Jurkat, Clone E6-1 (cell line): ENCODE measurements at regions not wholly inside any gene's neighbourhood (a gene's known extent, or its start where the extent isn't known, plus 50 kb on each side); places are given as distances from the start of the nearest gene placed in this dataset.
"Not testable (repeated sequence)": the region's sequence is repeated elsewhere in the genome, so short reads cannot be mapped to it uniquely, and the experiment has no call there.

Experiments used
- DNase-seq: peaks from one replicate; pipeline ENCODE4 v3.0.0-alpha.2; 2011; ENCODE audit warnings: low read depth, low spot score
- H3K4me3 ChIP-seq: 2 replicates; pipeline ENCODE4 v1.5.1; 2011; ENCODE audit warnings: mild to moderate bottlenecking, low read length, control low read depth, moderate library complexity

GRCh38 chr22:16090991-16091390, 401.2 kb downstream of the POTEH start:
- not testable (repeated sequence) for DNase-seq, H3K4me3 ChIP-seq

GRCh38 chr22:16105121-16105520, 415.3 kb downstream of the POTEH start:
- DNase-seq, H3K4me3 ChIP-seq: not testable (repeated sequence)

GRCh38 chr22:16131456-16131855, 441.6 kb downstream of the POTEH start:
- not testable (repeated sequence) for DNase-seq, H3K4me3 ChIP-seq

GRCh38 chr22:16131918-16132317, 442.1 kb downstream of the POTEH start:
- no peak overlapping the region for H3K4me3 ChIP-seq
- no peak for DNase-seq

- DNase-seq, result not testable (repeated sequence)
Observed at GRCh38 chr22:16132598-16132997, 442.8 kb downstream of the POTEH start.

GRCh38 chr22:16146101-16146500, 446.5 kb downstream of the CCT8L2 start:
- not testable (repeated sequence) for H3K4me3 ChIP-seq, DNase-seq

More at GRCh38 chr22:16132598-16132997, 442.8 kb downstream of the POTEH start:
- not testable (repeated sequence) for H3K4me3 ChIP-seq

- not testable (repeated sequence) for H3K4me3 ChIP-seq
- peak; percentile 2 for DNase-seq
Observed at GRCh38 chr22:16146916-16147315, 445.7 kb downstream of the CCT8L2 start.

GRCh38 chr22:16177287-16177686, 415.3 kb downstream of the CCT8L2 start:
- not testable (repeated sequence) for DNase-seq, H3K4me3 ChIP-seq

GRCh38 chr22:16183864-16184263, 408.7 kb downstream of the CCT8L2 start:
- not testable (repeated sequence) for H3K4me3 ChIP-seq, DNase-seq
